Motor neuron (in vitro differentiated cells): ENCODE measurements at regions not wholly inside any gene's neighbourhood (a gene's known extent, or its start where the extent isn't known, plus 50 kb on each side); places are given as distances from the start of the nearest gene placed in this dataset.

Source experiments
- ATAC-seq, 8 experiments: fragments of 200-7000 bp; cut with Tn5 transposase; replicated peaks in 6 of 8; 2 replicates each; pipeline ENCODE4 v1.8.0; 2021; ENCODE audit warnings: mild to moderate bottlenecking in 8 of 8, moderate library complexity in 8 of 8
- H3K27ac ChIP-seq, 2 donors: fragments of 250-450 bp; sonication (Bioruptor Pico); 2 replicates each; pipeline ENCODE4 v1.9.0; 2021; ENCODE audit warnings: antibody characterized with exemption in 2 of 2, mild to moderate bottlenecking in 2 of 2, moderate library complexity in 1 of 2
- H3K4me1 ChIP-seq, 2 donors: fragments of 250-450 bp; sonication (Bioruptor Pico); replicated peaks in 1 of 2; 2 replicates each; pipeline ENCODE4 v1.6.1; 2021; ENCODE audit warnings: antibody characterized with exemption in 2 of 2, mild to moderate bottlenecking in 2 of 2, moderate library complexity in 1 of 2
- H3K4me3 ChIP-seq, 5 donors: fragments of 250-450 bp; sonication (Bioruptor Pico); 2 replicates each; pipeline ENCODE4 v1.9.0; 2021; ENCODE audit warnings: antibody characterized with exemption in 5 of 5, mild to moderate bottlenecking in 5 of 5, moderate library complexity in 4 of 5
- WGBS, 10 experiments: fragments of 450-650 bp; shearing (Covaris generic); methylation state at CpG; one replicate each; pipeline ENCODE4 v1.0.0; 2022; 5-methylcytosine and 5-hydroxymethylcytosine counted together
- in situ Hi-C, 9 experiments: fragments of 400-800 bp; cut with MboI; loops; one replicate each; pipeline ENCODE4 v1.15.0; 2021; ENCODE audit warnings: low sequenced_read_pairs in 9 of 9, low pct_unique_long_range_greater_than_20kb in 2 of 9; ENCODE audit not compliant: unreplicated experiment in 9 of 9

DNA sequence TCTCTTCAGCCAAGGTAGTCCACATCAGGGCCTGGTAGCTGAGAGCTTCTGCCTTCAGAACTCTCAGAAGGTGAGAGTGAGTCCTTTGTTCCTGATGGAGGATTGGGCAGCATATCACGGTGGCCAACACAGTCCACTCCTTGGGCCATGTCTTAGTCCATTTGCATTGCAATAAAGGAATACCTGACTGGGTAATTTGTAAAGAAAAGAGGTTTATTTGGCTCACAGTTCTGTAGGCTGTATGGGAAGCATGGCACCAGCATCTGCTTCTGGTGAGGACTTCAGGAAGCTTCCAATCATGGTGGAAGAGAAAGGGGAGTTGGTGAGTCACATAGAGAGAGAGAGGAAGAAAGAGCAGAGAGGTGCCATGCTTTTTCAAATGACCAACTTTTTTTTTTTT is 98.8 kb downstream of the ADCYAP1 start:
- Histone ChIP-seq H3K4me3 (no peak overlapping the region), H3K4me1 (peaks cover 14 to 21% of the 10 kb centered on the region in 2 donors), H3K27ac (no peak overlapping the region)
- WGBS, 10 experiments = 80 to 100% (median 100%) methylated on average over 1 of the region's 1 CpG; no CpG with 5 or more reads in 7 of the 10 experiments
- no peak for ATAC-seq
- in situ Hi-C loops = no loop called here

DNA sequence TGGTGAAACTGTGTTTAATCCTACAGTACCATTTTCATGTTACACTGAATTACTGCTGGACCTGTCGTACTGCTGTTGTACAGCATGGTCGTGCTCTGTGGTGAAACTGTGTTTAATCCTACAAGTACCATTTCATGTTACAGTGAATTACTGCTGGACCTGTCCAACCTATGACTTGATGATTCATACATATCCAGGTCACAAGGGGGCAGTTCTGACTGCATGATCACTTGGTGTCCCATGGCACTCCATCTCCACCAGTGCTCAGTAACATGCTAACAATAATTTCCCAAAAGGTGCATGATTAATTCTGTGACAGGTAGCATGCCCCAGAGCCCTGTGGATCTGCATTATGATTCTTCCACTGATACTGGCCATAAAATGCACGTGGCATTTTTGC is 101.6 kb downstream of the ADCYAP1 start:
- WGBS, 10 experiments = 0 to 71% (median 28%) methylated on average over 1 to 3 of the region's 3 CpGs; no CpG with 5 or more reads in 4 of the 10 experiments
- Histone ChIP-seq H3K4me3 (no peak overlapping the region), H3K4me1 (peaks cover 7 to 19% of the 10 kb centered on the region in 2 donors), H3K27ac (no peak overlapping the region)
- in situ Hi-C loops = no loop called here
- peak in 5 of 8 experiments; percentile 64 to 92 (median 79) for ATAC-seq

DNA sequence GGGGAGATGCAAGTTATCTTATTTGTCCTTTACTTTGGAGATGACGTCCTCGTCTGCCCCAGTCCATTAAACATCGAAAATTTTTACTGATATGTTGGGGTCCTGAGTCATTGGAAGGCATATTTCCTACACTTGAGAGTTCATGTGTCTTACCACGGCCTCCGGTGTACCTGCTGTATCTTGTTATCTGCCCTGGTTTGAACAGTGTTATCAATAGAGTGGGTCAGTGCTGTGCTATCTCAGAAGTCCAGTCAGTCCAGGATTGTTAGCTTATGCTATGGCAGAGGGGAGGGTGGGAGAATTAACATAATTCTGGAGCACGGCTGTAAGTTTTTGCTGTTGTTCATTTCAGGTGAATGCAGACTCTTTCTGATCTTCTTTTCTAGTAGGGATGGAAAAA is 102.3 kb downstream of the ADCYAP1 start:
- no peak overlapping the region for H3K27ac ChIP-seq
- 20 to 85% (median 70%) methylated on average over 1 to 6 of the region's 6 CpGs; no CpG with 5 or more reads in 2 of the 10 experiments for WGBS, 10 experiments
- peaks cover 7 to 19% of the 10 kb centered on the region in 2 donors for H3K4me1 ChIP-seq
- in situ Hi-C loops = no loop called here
- no peak for ATAC-seq
- H3K4me3 ChIP-seq = no peak overlapping the region

DNA sequence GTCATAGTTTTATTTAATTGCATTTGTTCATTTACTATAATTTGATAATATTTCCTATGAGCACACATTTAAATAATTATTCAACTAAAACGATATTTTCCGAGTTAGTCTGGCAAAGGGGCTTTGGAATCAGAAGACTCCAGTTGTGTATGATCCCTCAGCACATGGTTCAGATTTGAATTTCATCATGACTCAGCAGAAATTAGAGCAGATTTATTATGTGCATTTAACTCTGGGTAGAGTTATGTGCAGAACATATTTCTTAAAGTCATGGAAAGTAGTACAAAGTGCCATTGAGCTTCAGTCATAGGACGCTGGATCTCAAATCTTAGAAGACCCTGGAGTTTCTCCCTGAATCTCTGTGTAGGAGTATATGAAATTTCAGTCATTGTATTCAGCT is 106.7 kb downstream of the ADCYAP1 start:
- Histone ChIP-seq H3K4me3 (no peak overlapping the region), H3K4me1 (peaks cover 13 to 16% of the 10 kb centered on the region in 2 donors), H3K27ac (no peak overlapping the region)
- in situ Hi-C loops = no loop called here
- ATAC-seq = peak in 3 of 8 experiments; percentile 72 to 86 (median 83)
- WGBS, 10 experiments = 0 to 94% (median 54%) methylated on average over 1 to 3 of the region's 3 CpGs; no CpG with 5 or more reads in 2 of the 10 experiments

DNA sequence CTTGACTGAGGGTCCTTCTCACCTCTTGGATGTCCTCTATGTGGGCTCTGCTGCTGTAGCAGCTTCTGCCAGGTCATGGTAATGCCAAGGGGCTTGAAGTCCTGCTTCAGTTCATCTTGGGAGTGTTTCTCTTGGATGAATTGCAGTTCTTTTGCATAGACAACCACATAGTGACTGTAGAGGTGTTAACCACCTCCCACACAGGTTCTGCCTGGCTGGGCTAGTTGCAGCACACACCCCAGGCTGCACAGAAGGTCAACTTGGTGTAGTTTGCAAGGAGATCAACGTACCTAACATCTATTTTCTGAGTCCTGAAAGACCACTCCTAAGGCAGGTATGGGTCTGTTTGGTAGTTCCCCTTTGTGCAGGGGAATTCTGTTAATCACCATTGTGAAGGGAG is 108.1 kb downstream of the ADCYAP1 start:
- 40 to 80% (median 50%) methylated on average over 1 of the region's 1 CpG; no CpG with 5 or more reads in 7 of the 10 experiments for WGBS, 10 experiments
- no peak for ATAC-seq

DNA sequence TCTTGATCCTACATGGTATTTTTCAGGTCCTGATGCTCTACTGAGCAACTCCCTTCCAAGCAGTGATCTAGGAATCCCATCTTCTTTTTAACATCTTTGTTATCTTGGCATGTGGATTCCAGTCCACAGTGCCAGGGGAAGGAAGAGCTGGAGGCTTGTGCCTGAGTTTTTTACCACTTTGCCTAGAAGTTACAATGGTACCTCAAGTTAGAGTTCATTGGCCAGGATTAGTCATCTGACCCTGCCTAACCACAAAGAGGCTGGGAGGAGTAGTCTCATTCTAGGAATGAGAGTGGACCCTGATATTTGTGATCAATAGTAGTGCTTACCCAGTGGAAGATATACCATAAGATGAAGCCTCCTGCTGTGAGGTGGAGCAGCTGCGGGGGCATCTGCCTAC is 109.3 kb downstream of the ADCYAP1 start:
- H3K27ac ChIP-seq = peak overlapping the region in 1 of 2 donors; percentile 47
- peak in 2 of 8 experiments; percentile 10 to 11 for ATAC-seq
- 50 to 67% (median 60%) methylated on average over 1 of the region's 1 CpG; no CpG with 5 or more reads in 7 of the 10 experiments for WGBS, 10 experiments
- in situ Hi-C loops = no loop called here
- peaks cover 28 to 37% of the 10 kb centered on the region in 2 donors for H3K4me1 ChIP-seq
- no peak overlapping the region for H3K4me3 ChIP-seq

More for the DNA sequence above, 108.1 kb downstream of the ADCYAP1 start:
- in situ Hi-C loops = no loop called here
- Histone ChIP-seq H3K27ac (no peak overlapping the region), H3K4me1 (peaks cover 18 to 25% of the 10 kb centered on the region in 2 donors), H3K4me3 (no peak overlapping the region)

DNA sequence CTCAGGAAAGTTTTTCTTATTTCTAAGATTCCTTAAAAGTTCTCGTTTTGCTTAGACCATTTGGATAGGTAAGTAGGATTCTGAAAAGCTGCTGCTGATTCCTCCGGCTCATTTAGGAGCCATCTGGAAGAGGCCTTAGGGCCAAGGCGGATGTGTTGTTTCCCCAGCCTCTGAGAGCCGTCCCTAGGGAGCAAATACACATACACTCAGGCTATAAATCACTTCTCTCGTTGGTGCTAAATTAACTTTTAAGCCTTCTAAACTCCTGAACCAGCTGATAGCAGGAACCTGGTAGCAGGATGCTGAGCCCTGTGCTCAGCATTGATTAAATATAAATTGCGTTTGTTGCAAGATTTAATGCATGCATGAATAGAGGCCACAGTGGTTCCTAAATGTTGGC is 109.8 kb downstream of the ADCYAP1 start:
- Histone ChIP-seq H3K4me1 (peaks cover 28 to 42% of the 10 kb centered on the region in 2 donors), H3K4me3 (no peak overlapping the region), H3K27ac (peak overlapping the region in 1 of 2 donors; percentile 47)
- in situ Hi-C loops = no loop called here
- 0 to 50% (median 24%) methylated on average over 1 to 6 of the region's 6 CpGs; no CpG with 5 or more reads in 2 of the 10 experiments for WGBS, 10 experiments
- peak in 7 of 8 experiments; percentile 14 to 86 (median 68) for ATAC-seq

DNA sequence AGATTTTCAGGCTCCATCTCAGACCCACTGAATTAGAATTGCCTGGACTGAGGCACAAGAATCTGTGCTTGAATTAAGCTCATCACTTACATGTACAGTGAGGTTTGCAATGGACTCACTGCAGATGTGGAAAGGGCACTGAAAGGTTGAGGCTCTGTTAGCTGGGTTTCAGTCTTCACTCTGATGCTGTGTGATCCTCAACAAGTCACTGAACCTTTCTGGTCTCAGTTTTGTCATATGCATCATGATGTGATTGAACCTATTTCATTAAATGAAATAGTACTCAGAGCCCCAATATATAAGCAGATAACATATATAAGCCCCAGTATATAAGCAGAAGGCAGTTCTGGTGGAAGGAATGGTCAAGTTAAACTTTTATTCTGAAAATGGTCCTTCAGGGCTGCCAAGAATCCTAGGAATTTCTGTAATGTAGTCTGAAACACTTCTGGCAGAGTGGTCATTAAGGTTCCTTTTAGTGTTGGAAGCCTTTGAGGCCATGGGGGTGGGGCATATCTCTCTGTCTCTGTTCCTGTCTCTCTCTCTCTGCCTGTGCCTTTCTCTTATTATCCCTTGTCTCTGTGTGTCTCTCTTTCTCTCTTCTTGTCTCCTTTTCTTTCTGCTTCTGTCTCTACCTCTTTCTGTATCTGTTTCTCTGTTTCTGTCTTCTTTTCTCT is 110.4 kb downstream of the ADCYAP1 start:
- in situ Hi-C loops = no loop called here
- Histone ChIP-seq H3K4me3 (no peak overlapping the region), H3K27ac (no peak overlapping the region), H3K4me1 (peaks cover 28 to 42% of the 10 kb centered on the region in 2 donors)
- ATAC-seq = no peak

DNA sequence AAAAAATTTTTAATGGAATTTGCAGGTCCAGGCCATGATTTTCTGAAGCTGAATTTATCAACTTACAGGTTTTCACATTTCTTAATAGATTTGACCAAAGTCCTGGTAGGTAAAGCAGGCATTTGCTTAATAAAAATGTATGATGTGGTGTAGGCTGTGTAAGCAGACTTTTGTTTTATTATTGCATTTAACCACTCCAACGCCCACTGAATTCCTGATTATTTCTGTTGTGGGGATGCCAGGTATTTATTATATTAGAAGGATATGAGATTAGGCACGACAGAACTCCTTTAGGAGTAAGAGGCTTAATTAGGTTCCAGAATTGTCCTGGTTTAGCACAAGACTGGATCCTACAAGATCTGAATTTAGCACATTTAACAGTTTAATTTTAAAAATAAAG is 111.1 kb downstream of the ADCYAP1 start:
- in situ Hi-C loops = no loop called here
- Histone ChIP-seq H3K4me3 (no peak overlapping the region), H3K27ac (no peak overlapping the region), H3K4me1 (peaks cover 28 to 41% of the 10 kb centered on the region in 2 donors)
- WGBS, 10 experiments = 0 to 93% (median 67%) methylated on average over 1 to 2 of the region's 2 CpGs; no CpG with 5 or more reads in 1 of the 10 experiments
- ATAC-seq = no peak

DNA sequence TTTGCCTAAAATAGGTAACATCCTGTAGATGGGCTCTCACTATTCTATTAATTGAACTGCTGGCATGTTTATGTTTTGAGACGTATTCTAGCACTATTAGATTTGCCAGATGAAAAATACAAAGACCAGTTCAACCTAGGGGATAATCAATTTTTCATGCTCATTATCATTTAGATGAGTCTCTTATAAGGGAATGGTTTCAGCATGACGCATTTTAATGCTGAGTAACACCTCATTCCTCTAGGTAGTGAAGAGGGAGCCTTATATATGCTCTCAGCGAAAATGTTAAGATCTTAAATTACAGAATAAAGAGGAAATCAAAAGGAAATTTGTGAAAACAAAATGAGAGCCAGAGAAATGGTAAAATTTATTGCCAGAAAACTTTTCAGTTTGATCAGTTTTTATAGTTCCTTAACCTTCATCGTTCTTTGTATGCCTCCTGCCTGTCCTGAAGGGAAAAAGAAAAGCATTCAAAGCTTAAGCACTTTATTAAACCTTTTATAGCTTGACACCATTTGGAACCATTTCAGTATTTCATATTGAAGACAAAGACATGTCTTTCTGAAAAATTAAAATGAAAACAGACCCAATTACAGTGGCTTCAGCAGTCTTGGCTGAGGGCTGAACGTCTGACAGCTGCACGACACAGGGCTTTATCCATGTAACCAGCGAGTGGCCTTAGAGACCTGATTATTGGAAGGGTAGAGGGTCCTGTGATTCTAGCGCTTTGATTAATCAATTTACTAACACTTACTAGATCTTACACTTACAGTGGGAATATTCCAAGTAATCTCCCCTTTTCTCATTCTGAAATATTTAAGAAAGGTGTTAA is 112.8 kb downstream of the ADCYAP1 start:
- in situ Hi-C loops = no loop called here
- WGBS, 10 experiments = 8 to 80% (median 62%) methylated on average over 1 to 8 of the region's 8 CpGs
- peak in 3 of 8 experiments; percentile 43 to 58 (median 57) for ATAC-seq
- peaks cover 28 to 38% of the 10 kb centered on the region in 2 donors for H3K4me1 ChIP-seq
- peak overlapping the region in 1 of 2 donors; percentile 36 for H3K27ac ChIP-seq
- no peak overlapping the region for H3K4me3 ChIP-seq

DNA sequence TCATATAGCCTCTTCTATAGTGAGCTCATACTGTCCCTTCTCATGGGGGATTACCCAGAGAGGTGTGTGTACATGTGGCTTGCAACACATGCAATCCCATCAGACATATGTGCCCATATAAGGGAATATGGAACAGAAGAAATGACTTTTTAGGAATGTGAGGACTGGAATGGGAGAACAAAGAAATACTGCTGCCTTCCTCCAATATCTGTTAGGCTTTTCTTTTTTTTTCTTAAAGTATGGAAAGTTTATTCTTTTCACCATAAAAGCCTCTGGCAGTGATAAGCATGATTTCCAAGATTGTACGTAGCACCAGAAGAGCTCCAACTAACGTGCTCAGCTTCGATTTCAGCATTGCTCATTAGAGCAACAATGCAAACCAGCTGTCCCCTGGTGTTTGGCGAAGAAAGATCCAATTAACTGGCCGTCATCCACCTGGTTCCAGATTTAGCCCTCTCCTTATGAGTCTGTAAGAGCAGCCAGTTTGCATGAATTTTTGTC is 113.6 kb downstream of the ADCYAP1 start:
- H3K27ac ChIP-seq = peak overlapping the region; percentile 32 to 36
- H3K4me3 ChIP-seq = no peak overlapping the region
- H3K4me1 ChIP-seq = peaks cover 28 to 38% of the 10 kb centered on the region in 2 donors
- in situ Hi-C loops = no loop called here
- ATAC-seq = peak in 5 of 8 experiments; percentile 16 to 77 (median 65)
- 0 to 65% (median 33%) methylated on average over 1 to 5 of the region's 5 CpGs; no CpG with 5 or more reads in 1 of the 10 experiments for WGBS, 10 experiments

DNA sequence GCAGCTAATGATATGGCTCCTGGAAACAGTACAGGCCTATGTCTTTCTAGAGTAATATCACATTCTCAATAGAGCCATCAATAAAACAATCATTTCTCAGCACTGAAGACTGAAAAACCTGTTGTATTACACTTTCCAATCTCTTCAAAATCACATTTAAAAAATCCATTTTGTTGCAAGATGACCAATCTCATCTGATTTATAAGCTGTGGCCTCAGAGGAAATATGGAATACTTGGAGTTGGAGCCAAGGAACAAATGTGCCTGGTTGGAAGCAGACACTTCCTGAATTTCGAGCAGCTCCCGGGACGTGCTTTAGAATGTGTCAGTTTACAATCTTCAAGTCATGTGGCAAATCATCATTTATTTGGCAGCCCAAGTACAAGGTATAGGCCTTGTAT is 114.5 kb downstream of the ADCYAP1 start:
- WGBS, 10 experiments = 0 to 94% (median 73%) methylated on average over 1 to 3 of the region's 3 CpGs; no CpG with 5 or more reads in 2 of the 10 experiments
- no peak overlapping the region for H3K4me3 ChIP-seq
- in situ Hi-C loops = no loop called here
- peak in 2 of 8 experiments; percentile 5 to 21 for ATAC-seq
- peaks cover 24 to 35% of the 10 kb centered on the region in 2 donors for H3K4me1 ChIP-seq
- peak overlapping the region in 1 of 2 donors; percentile 36 for H3K27ac ChIP-seq
